IMR-90 (cell line): ENCODE measurements at regions not wholly inside any gene's neighbourhood (a gene's known extent, or its start where the extent isn't known, plus 50 kb on each side); places are given as distances from the start of the nearest gene placed in this dataset.

Experiments
- ATAC-seq: fragments of 200-7000 bp; cut with Tn5 transposase; 2 replicates; pipeline ENCODE4 v1.9.1; 2020; ENCODE audit warnings: low read depth, mild to moderate bottlenecking, moderate library complexity
- BruUV-seq: library from RNA; stranded (reverse); fragments of 400-500 nt; replicated peaks from 2 replicates; lab custom pipeline; 2021; lab: Mats Ljungman, UMichigan
- CTCF ChIA-PET: fragments of 300-600 bp; formaldehyde crosslinking; extraction: SDS; loops from one replicate; lab custom pipeline; 2021; ENCODE audit warnings: antibody characterized with exemption; lab: Yijun Ruan, JAX
- POLR2A ChIA-PET: fragments of 300-600 bp; sonication (Branson Sonifier 250); formaldehyde crosslinking; loops from one replicate; lab custom pipeline; 2022; ENCODE audit warnings: antibody characterized with exemption; ENCODE audit not compliant: unreplicated experiment; lab: Charles Lee
- DNase-seq: peaks from one replicate; pipeline ENCODE4 v3.0.0; 2013
- H2AFZ ChIP-seq: replicated peaks from 2 replicates; pipeline ENCODE3; 2013; ENCODE audit warnings: low read length, mild to moderate bottlenecking; ENCODE audit not compliant: poor library complexity
- H2AK5ac ChIP-seq: 2 replicates; pipeline ENCODE4 v1.6.1; 2013; ENCODE audit warnings: low read depth, low read length, inconsistent platforms
- H2AK9ac ChIP-seq: replicated peaks from 2 replicates; pipeline ENCODE3; 2013; ENCODE audit warnings: mild to moderate bottlenecking, low read depth, low read length, moderate library complexity; ENCODE audit not compliant: poor library complexity
- H2BK120ac ChIP-seq: 2 replicates; pipeline ENCODE4 v1.6.1; 2013; ENCODE audit warnings: low read depth, low read length, inconsistent platforms
- H2BK15ac ChIP-seq: 3 replicates; pipeline ENCODE4 v1.6.1; 2013; ENCODE audit warnings: low read depth, low read length, inconsistent platforms
- H2BK20ac ChIP-seq: 2 replicates; pipeline ENCODE4 v1.6.1; 2013; ENCODE audit warnings: low read depth, mild to moderate bottlenecking, inconsistent platforms, low read length, moderate library complexity
- H2BK5ac ChIP-seq: 2 replicates; pipeline ENCODE4 v1.6.1; 2013; ENCODE audit warnings: mild to moderate bottlenecking, low read depth, low read length, inconsistent platforms; ENCODE audit not compliant: poor library complexity, severe bottlenecking
- H3K14ac ChIP-seq: replicated peaks from 2 replicates; pipeline ENCODE4 v1.6.1; 2013; ENCODE audit warnings: low read depth, low read length, inconsistent platforms
- H3K18ac ChIP-seq: 2 replicates; pipeline ENCODE4 v1.6.1; 2013; ENCODE audit warnings: low read depth, low read length, control low read depth
- H3K23ac ChIP-seq: 2 replicates; pipeline ENCODE4 v1.6.1; 2013; ENCODE audit warnings: low read depth, low read length, inconsistent platforms
- H3K27ac ChIP-seq: 2 replicates; pipeline ENCODE4 v1.5.1; 2013; ENCODE audit warnings: mild to moderate bottlenecking, control low read depth, low read length; ENCODE audit not compliant: insufficient read depth
- H3K27me3 ChIP-seq: 2 replicates; pipeline ENCODE4 v1.6.1; 2013; ENCODE audit warnings: low read length; ENCODE audit not compliant: control insufficient read depth, insufficient read depth
- H3K36me3 ChIP-seq: 2 replicates; pipeline ENCODE4 v1.6.1; 2013; ENCODE audit warnings: low read length, mixed read lengths; ENCODE audit not compliant: control insufficient read depth, insufficient read depth
- H3K4ac ChIP-seq: 2 replicates; pipeline ENCODE4 v1.6.1; 2013; ENCODE audit warnings: low read depth, low read length, inconsistent platforms
- H3K4me1 ChIP-seq: 2 replicates; pipeline ENCODE4 v1.6.1; 2013; ENCODE audit warnings: low read length, mixed read lengths; ENCODE audit not compliant: control insufficient read depth, insufficient read depth
- H3K4me2 ChIP-seq: 2 replicates; pipeline ENCODE4 v1.6.1; 2013; ENCODE audit warnings: low read depth, mild to moderate bottlenecking, control low read depth, low read length, moderate library complexity
- H3K4me3 ChIP-seq: 2 replicates; pipeline ENCODE4 v1.5.1; 2013; ENCODE audit warnings: low read depth, mild to moderate bottlenecking, control low read depth, low read length, moderate library complexity; ENCODE audit not compliant: insufficient read depth
- H3K56ac ChIP-seq: 2 replicates; pipeline ENCODE4 v1.6.1; 2013; ENCODE audit warnings: low read length, inconsistent platforms; ENCODE audit not compliant: insufficient read depth; ENCODE audit errors: extremely low read depth
- H3K79me1 ChIP-seq, 2 experiments: 2 replicates each; pipeline ENCODE4 v1.6.1; 2013; ENCODE audit warnings: low read length in 2 of 2, inconsistent platforms in 1 of 2, low read depth in 1 of 2
- H3K9ac ChIP-seq: 2 replicates; pipeline ENCODE4 v1.6.1; 2013; ENCODE audit warnings: low read depth, low read length, control low read depth
- H3K9me1 ChIP-seq: 2 replicates; pipeline ENCODE4 v1.6.1; 2013; ENCODE audit warnings: low read length, inconsistent platforms; ENCODE audit not compliant: insufficient read depth
- H3K9me3 ChIP-seq: 2 replicates; pipeline ENCODE4 v1.6.1; 2013; ENCODE audit warnings: low read length; ENCODE audit not compliant: control insufficient read depth, insufficient read depth
- H4K20me1 ChIP-seq: 2 replicates; pipeline ENCODE4 v1.6.1; 2013; ENCODE audit warnings: low read length, inconsistent platforms; ENCODE audit not compliant: insufficient read depth
- H4K5ac ChIP-seq: 2 replicates; pipeline ENCODE4 v1.6.1; 2013; ENCODE audit warnings: mild to moderate bottlenecking, low read depth, low read length, control low read depth
- H4K8ac ChIP-seq, 2 experiments: 2 replicates each; pipeline ENCODE4 v1.6.1; 2013; ENCODE audit warnings: low read depth in 2 of 2, low read length in 2 of 2, control low read depth in 1 of 2, inconsistent platforms in 1 of 2
- H4K91ac ChIP-seq: 2 replicates; pipeline ENCODE4 v1.6.1; 2013; ENCODE audit warnings: low read depth, low read length, inconsistent platforms; ENCODE audit not compliant: insufficient read depth
- BHLHE40 ChIP-seq: fragments of 150-350 bp; IDR thresholded peaks from 2 replicates; pipeline ENCODE4 v1.6.1; 2016; ENCODE audit warnings: mild to moderate bottlenecking, low read depth, low read length
- FOS ChIP-seq: fragments of 150-350 bp; IDR thresholded peaks from 2 replicates; pipeline ENCODE4 v1.6.1; 2016; ENCODE audit warnings: low read depth, low read length
- RAD21 ChIP-seq: IDR thresholded peaks from 2 replicates; pipeline ENCODE4 v1.6.1; 2012; ENCODE audit warnings: low read length, improper control_type of control experiment
- SMC3 ChIP-seq: fragments of 150-350 bp; IDR thresholded peaks from 2 replicates; pipeline ENCODE4 v1.6.1; 2016; ENCODE audit warnings: low read depth, mild to moderate bottlenecking, antibody characterized with exemption, low read length, moderate library complexity
- WGBS, 2 experiments: methylation state at CpG; one replicate each; pipeline versions ENCODE4 v1.1.5 to v1.1.7; 2013; ENCODE audit warnings: missing lambda C conversion rate in 2 of 2; ENCODE audit not compliant: insufficient read length in 1 of 2; ENCODE audit errors: extremely low coverage in 2 of 2; 5-methylcytosine and 5-hydroxymethylcytosine counted together
- dilution Hi-C: fragments of 300-500 bp; cut with HindIII; formaldehyde crosslinking; loops from one replicate; pipeline ENCODE4 v1.14.3; 2018; ENCODE audit warnings: low sequenced_read_pairs; ENCODE audit not compliant: unreplicated experiment
- in situ Hi-C: fragments of 300-500 bp; cut with MboI; formaldehyde crosslinking; loops from 3 replicates; pipeline ENCODE4 v1.14.3; 2019; ENCODE audit warnings: low sequenced_read_pairs, inconsistent platforms, mixed read lengths
- intact Hi-C: fragments of 100-400 bp; cut with micrococcal nuclease; formaldehyde crosslinking; loops from 2 replicates; pipeline ENCODE4 v1.10.0; 2022

- Histone ChIP-seq H3K4ac (no peak overlapping the region), H3K14ac (no peak overlapping the region), H3K4me1 (no peaks in the 10 kb centered on the region), H3K27ac (no peak overlapping the region), H2AFZ (no peak overlapping the region), H3K9me1 (no peaks in the 10 kb centered on the region), H3K9me3 (no peaks in the 10 kb centered on the region), H2BK20ac (no peak overlapping the region), H2BK120ac (no peak overlapping the region), H2BK15ac (no peak overlapping the region), H3K56ac (no peak overlapping the region), H2AK9ac (no peak overlapping the region), H4K8ac (no peak overlapping the region), H3K36me3 (no peaks in the 10 kb centered on the region), H3K4me2 (no peak overlapping the region), H4K20me1 (no peaks in the 10 kb centered on the region), H3K18ac (no peak overlapping the region), H2AK5ac (no peak overlapping the region), H3K9ac (no peak overlapping the region), H2BK5ac (no peak overlapping the region), H3K23ac (no peak overlapping the region), H3K79me1 (no peaks in the 10 kb centered on the region), H3K4me3 (no peak overlapping the region), H4K5ac (no peak overlapping the region), H4K91ac (no peak overlapping the region), H3K27me3 (peaks cover 3% of the 10 kb centered on the region; the same call in 1 of the 2 replicates)
- TF ChIP-seq SMC3: no peak
- no peak for TF ChIP-seq BHLHE40
- TF ChIP-seq FOS: no peak
- no peak for TF ChIP-seq RAD21
- no peak for DNase-seq
- intact Hi-C loops: no loop called here
- ChIA-PET POLR2A (no interaction called here), CTCF (no interaction called here)
- no CpG with 5 or more reads among the region's 3 CpGs for WGBS, 2 experiments
- no TSS peak for BruUV-seq
- dilution Hi-C loops: no loop called here
- in situ Hi-C loops: no loop called here
- ATAC-seq: no peak
Observed at GRCh38 chr12:43117226-43117930, 434.6 kb downstream of the ADAMTS20 start.
